ENCODE measurements at regions not wholly inside any gene's neighbourhood (a gene's known extent, or its start where the extent isn't known, plus 50 kb on each side); places are given as distances from the start of the nearest gene placed in this dataset.
"Not testable (repeated sequence)": the region's sequence is repeated elsewhere in the genome, so short reads cannot be mapped to it uniquely, and the experiment has no call there.

DNA sequence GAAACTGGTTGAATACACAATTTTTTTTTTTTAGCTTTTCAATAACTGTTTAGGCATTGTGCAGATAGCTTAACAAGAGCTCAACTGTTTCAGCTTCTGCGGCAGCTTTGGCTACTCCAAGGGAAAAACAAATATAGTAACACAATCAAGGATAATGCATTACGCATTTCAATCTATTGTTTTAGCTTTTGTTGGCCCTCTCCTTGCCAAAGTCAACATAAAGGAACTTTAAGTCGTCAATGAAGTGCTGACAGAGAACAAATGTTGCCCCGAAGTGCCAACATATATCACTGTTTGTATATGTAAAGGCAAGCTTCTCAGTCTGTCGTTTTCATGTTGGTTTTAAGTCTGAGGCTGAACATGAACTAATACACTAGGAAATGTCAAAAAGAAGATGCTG lies 1087.4 kb upstream of the FLRT2 start:
- DNase-seq (ENCODE audit: low spot score): peak; percentile 17

DNA sequence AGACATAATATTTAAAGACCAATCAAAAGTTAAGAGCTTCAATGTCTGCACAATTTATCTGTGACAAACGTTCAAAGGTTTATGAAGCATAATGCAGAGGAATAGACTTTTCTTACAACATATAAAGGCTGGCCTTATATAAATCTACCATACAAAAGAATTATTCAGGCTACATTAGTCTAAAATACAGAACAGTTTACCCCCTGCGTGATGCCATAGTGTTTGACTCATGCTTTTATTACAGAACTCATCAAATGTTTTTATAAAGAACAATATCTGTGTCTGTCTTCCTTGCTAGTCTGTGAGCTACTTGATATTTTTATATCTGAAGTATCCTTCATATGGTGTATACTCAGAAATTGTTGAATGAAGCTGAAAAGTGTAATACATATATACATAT lies 1084.5 kb upstream of the FLRT2 start:
- no peak for DNase-seq (ENCODE audit: low spot score)

DNA sequence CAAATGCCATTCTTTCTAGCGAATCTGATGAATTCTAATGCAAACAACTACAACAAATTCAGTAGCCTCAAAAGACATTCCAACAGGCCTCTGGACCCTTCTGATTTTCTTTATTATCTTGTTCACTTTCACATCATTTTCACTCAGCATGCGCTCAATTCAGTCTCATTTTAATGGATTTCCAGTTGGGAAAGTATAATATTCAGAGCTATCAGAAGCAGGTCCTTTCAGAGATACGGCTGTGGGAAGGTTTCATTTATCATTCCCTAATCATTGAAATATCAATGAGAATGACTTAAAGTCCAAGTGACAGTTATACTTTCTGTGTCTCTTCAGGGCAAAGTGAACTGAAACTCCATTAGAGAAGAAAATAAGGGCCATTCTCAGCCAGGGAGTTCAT lies 1083.7 kb upstream of the FLRT2 start:
- no peak for DNase-seq (ENCODE audit: low spot score)

- DNase-seq (ENCODE audit: low spot score): no peak
Measured at GRCh38 chr14:84453307-84453950, 1076.5 kb upstream of the FLRT2 start.

GRCh38 chr14:84454114-84454513 lies 1075.8 kb upstream of the FLRT2 start:
- no peak for DNase-seq (ENCODE audit: low spot score)

GRCh38 chr14:84456946-84457345 lies 1073.0 kb upstream of the FLRT2 start:
- DNase-seq (ENCODE audit: low spot score): no peak

GRCh38 chr14:84458881-84459280 lies 1071.1 kb upstream of the FLRT2 start:
- DNase-seq (ENCODE audit: low spot score): peak; percentile 63

DNA sequence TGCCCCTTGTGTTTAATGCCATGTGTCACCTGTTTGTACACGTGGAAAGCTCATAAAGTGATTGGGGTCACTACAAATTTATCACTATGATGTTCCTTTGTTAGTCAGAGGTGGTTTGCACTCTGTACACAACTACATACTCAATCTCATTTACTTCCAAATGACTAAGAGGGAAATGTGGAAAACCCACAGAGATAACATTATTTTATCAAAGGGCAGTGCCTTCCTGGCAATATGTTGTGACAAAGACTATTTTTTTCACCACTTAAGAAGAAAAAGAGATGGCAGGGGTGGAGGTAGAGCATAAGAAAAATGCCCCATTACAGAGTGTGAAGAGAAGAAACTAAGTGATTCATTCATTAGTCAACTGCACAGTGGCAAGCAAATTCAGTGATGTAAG lies 1064.1 kb upstream of the FLRT2 start:
- DNase-seq (ENCODE audit: low spot score): no peak

DNA sequence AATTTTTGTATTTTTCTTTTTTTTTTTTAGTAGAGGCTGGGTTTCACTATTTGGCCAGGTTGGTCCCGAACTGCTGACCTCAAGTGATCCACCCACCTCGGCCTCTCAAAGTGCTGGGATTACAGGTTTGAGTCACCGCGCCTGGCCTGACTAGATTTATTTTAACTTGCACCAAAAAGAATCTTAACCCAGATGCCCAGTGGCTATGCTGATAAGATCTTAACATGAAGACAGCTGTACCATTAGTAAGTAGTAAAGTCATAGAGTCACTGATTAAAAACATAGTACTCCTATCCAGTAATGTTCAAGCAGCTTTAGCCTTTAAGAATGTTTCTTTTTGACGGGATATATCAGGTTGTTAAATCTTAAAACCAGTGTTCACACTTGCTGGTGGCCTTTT lies 1061.8 kb upstream of the FLRT2 start:
- no peak for DNase-seq (ENCODE audit: low spot score)

GRCh38 chr14:84477996-84478395 lies 1051.9 kb upstream of the FLRT2 start:
- no peak for DNase-seq (ENCODE audit: low spot score)

DNA sequence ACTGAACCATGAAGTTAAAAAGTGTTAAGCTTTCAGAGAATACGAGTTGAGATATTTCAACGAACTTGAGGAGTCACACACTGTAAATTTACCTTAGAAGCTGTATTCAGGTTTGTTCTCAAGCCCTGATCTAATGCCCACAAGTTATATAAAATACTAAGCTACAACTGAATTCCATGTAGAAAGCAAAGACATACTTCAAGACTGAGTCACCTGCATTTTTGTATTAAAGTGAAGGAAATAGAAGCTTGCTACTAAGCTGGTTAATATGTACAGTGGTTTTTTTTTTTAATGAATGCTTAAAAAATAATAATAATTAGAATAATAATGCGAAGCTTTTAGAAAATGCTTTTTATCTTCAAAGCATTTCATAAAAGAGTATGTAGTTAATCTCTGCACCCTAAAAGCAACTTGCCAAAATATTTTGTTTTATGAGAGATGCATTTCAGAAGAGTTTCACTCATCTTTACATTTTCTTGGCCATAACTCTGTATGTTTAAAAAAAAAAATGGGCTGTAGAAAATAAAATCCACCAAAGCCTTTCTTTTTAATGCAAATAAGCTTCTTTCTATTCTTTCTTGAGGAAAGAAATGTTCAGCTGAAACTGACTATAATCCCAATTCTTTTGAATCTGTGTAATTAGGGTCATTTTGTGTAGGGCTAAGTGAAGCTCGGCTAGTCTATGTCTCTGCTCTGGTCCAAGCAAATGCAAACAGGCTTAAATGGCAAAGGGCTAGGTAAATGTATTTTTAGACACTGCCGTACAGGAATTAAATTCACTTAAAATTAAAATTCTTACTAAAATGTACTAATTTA lies 1047.5 kb upstream of the FLRT2 start:
- no peak for DNase-seq (ENCODE audit: low spot score)

DNA sequence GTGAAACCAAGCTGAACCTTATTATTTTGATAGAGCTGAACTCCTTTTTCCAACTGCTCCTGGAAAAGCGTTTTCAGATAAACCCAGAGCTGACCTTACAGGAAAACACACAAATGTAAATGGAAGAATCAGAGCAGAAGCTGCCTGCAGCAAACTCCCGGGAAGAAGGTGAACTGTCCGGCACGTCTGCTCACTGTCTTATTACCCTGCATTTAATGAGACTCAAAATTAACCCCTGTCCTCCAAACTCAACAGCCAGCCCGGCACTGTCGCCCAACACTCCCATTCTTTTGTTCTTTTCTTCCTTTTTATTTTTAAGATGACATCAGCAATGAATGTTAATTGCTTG lies 1046.9 kb upstream of the FLRT2 start:
- DNase-seq (ENCODE audit: low spot score): no peak

DNA sequence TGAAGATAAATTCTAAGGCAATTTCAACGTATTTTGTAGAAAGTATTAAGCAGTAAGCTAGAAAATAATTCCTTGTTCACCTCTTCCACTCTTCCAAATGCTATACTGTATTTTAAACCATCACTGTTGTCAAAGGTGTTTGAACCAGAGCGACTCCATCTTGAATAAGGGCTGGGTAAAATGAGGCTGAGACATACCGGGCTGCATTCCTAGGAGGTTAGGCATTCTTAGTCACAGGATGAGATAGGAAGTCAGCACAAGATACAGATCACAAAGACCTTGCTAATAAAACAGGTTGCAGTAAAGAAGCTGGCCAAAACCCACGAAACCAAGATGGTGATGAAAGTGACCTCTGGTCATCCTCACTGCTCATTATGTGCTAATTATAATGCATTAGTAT lies 1045.7 kb upstream of the FLRT2 start:
- not testable (repeated sequence) for DNase-seq (ENCODE audit: low spot score)

DNA sequence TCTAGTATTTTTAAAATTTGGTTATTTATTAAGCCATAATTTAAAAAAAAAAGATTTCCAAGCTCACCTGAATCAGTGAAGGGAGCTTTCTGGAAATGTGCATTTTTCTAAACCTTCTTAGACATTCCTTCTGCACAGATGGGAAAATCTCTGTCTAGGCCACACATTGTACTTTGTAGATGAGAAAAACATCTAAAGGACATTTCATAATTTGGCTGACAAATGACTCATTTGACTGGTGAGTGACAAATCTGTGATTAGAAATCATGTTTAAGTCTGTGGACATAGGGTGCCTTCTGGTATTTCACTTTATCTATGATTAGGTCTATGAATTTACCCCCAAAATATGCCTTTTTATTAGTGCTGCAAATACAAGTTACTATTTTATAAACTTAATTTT lies 1044.9 kb upstream of the FLRT2 start:
- no peak for DNase-seq (ENCODE audit: low spot score)

DNA sequence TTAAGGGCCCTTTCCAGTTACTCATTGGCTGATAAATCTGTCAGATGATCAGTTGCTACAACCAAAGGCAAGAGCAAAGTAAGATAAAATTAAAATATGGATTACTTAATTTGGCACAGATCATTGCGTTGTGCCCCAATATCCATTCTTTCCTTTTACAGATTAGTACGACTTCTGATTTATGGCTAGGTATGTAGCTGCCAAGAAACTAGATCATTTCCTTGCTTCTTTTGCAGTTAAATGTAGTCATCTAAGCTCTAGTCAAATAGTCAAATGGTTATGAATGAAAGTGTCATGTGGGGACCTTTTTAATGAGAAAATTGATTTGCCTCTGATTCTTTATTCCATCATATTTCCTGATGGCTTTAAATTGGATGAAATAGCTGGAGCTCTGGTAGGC lies 1039.9 kb upstream of the FLRT2 start:
- DNase-seq (ENCODE audit: low spot score): no peak

GRCh38 chr14:84492685-84493084 lies 1037.3 kb upstream of the FLRT2 start:
- no peak for DNase-seq (ENCODE audit: low spot score)

DNA sequence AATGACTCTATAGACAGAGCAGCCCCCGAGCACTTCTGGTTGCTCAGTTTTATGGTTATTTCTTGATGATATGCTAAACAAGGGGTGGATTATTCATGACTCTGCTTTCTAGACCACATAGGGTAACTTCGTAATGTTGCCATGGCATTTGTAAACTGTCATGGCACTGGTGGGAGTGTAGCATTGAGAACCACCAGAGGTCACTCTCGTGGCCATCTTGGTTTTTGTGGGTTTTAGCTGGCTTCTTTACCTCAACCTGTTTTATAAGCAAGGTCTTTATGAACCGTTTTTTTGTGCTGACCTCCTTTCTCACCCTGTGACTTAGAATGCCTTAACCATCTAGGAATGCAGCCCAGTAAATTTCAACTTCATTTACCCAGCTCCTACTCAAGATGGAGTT lies 1036.2 kb upstream of the FLRT2 start:
- no peak for DNase-seq (ENCODE audit: low spot score)

- no peak for DNase-seq (ENCODE audit: low spot score)
Measured at GRCh38 chr14:84496677-84497076, 1033.3 kb upstream of the FLRT2 start.

DNA sequence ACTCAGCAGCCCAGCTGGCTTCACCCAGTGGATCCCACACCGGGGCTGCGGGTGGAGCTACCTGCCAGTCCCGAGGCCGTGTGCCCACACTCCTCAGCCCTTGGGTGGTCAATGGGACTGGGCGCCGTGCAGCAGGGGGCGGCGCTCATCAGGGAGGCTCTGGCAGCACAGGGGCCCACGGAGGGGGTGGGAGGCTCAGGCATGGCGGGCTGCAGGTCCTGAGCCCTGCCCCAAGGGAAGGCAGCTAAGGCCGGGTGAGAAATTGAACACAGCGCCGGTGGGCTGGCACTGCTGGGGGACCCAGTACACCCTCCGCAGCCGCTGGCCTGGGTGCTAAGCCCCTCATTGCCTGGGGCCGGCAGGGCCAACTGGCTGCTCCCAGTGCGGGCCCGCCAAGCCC lies 1017.1 kb upstream of the FLRT2 start:
- DNase-seq (ENCODE audit: low spot score): not testable (repeated sequence)

GRCh38 chr14:84519836-84520235 lies 1010.1 kb upstream of the FLRT2 start:
- DNase-seq (ENCODE audit: low spot score): no peak

GRCh38 chr14:84520711-84521338 lies 1009.1 kb upstream of the FLRT2 start:
- no peak for DNase-seq (ENCODE audit: low spot score)

- no peak for DNase-seq (ENCODE audit: low spot score)
Measured at GRCh38 chr14:84523746-84524145, 1006.2 kb upstream of the FLRT2 start.

DNA sequence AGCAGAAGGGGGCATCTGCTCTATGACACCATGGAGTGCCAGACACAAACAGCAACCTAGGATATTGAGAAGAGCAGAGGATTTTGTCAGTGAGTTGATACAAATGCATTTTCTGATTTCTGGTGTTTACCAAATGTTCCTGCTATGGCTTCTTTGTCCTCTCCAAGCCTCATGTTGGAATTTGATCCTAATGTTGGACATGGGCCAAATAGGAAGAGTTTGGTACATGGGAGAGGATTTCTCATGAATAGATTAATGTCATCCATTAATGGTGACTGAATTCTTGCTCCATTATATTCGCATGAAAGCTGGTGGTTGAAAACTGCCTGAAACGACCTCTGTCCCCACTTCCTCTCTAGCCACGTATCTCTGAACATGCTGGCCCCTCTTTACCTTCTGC lies 1002.2 kb upstream of the FLRT2 start:
- no peak for DNase-seq (ENCODE audit: low spot score)

All from globus pallidus (tissue), 1 donor.